ENCODE measurements at regions not wholly inside any gene's neighbourhood (a gene's known extent, or its start where the extent isn't known, plus 50 kb on each side); places are given as distances from the start of the nearest gene placed in this dataset.
"Not testable (repeated sequence)": the region's sequence is repeated elsewhere in the genome, so short reads cannot be mapped to it uniquely, and the experiment has no call there.

DNA sequence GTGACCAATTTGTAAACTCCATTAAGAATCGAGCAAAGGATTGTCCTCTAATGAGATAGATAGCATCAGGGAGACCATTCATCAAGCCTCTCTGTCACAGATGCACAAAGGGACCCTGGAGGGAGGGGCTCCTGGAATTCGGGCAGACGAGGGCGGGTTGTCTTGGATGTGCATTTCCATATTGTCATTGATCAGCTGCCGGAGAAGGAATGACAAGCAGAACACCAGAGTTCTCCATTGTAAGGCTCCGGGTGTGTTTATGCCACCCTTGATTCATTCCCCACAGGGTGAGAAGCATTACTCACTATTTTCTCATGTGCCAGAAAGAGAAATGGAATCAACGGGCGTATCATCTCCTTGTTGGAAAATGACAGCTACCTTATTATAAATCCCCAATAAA is 167.5 kb downstream of the EBLN2 start:
- peak; percentile 62 for DNase-seq

DNA sequence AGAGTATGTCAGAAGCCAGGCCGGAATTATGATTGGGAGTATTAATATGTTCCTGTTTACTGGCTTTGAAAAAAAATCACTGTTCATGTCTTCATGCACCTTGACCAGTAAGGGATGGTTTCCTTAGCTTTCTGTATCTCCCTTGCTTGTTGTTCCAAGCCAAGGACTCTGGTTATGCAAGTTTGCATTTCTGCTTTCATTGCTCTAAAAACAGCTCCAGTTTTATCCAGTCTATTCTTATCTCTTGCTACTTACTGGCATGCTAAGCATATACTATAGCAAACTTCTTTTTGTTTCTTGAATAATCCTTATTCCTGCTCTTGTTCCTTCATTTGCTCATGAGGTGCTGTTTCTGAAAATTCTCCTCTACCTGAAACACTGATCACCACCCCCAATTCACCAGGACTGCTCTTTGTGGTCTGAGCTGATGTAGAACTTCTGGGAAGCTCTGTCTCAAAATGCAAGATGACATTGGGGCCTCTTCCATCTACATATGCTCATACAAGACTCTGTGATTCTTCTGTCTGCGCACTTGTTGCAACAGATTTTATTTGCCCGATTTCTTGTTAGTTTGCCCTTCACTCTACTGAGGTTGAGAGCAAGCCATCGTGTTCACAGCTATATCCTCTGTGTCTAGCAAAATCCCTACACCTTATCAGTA is 173.0 kb downstream of the EBLN2 start:
- DNase-seq = no peak

DNA sequence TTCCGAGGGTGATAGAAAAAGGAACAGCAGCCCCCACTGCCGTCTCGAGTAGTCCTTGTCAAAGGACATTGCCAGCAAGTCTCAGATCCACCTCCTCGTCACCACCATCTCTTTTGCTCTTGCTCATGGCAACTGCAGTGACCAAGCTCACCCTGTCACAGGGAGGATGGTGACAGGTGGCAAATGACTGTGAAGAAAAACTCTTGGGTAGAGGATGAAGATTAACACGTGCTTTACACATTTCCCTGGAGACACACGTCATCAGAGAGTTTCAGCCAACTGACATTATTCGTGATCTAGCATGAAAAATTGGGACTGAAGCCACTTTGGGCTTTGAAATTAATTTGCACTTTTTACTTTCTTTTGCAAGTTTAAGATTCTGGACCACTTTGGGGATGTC is 174.3 kb downstream of the EBLN2 start:
- DNase-seq = peak; percentile 39

DNA sequence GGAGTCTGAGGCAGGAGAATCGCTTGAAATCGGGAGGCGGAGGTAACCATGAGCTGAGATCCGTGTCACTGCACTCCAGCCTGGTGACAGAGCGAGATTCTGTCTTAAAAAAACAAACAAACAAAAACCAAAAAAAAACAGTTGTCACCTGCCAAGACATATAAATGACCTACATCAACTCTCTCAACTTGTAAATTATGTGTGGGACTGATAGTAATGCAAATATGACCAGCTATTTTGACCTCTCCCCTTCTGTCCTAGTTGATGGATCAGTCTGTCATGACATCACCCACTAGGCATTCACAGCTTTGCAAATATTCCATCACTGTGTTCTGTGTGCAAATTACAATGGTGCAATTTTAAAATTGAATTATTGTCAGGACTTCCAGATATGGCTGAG is 175.4 kb downstream of the EBLN2 start:
- DNase-seq = no peak

DNA sequence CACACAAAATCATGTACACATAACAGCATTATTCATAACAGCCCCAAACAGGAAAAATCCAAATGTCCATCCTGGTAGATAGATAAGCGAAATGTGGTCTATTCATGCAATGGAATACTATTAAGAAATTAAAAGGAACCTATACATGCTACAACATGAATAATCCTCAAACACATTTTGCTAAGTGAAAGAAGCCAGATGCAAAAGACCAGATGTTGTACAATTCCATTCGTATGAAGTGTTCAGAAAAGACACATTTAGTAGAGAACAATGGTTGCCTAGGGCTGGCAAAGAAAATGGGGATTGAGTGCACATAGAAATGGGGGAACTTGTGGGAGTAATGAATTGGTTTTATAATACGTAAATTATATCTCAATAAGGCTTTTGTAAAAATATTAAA is 182.3 kb downstream of the EBLN2 start:
- DNase-seq = no peak

DNA sequence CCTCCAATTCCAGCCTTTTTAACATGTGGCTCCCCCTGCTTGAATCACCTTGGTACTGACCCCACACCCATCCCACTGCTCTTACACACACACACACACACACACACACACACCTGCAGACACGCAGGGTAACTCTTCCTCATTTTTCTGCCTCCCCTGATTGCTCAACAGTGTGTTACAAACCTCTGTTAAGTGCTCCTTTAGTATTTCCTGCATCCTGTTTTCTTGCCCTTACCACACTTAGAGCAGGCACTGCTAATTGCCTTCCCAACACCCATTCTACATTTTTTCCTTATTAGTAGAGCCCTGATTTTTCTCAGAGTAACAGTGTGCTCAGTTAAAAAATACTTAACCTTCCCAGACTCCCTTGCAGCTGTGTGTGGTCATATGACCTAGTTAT is 184.0 kb downstream of the EBLN2 start:
- DNase-seq = no peak

DNA sequence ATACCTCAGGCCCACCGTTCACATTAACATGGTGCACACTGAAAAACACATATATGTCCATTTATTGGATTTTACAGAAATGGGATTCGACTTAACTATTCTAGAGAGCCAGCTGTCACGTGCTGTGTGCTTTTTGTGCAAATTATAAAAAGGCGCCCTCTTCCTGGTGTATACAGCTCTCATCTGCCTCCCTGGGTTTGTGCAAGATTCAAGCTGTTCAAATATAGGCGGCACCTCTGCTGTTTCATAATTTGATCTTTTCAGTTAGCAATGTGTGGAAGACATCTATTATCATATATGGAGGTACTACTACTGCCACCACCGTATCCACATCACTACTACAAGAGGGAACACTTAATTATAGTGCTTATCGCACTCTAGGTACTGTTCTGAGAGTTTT is 187.6 kb downstream of the EBLN2 start:
- DNase-seq = no peak

DNA sequence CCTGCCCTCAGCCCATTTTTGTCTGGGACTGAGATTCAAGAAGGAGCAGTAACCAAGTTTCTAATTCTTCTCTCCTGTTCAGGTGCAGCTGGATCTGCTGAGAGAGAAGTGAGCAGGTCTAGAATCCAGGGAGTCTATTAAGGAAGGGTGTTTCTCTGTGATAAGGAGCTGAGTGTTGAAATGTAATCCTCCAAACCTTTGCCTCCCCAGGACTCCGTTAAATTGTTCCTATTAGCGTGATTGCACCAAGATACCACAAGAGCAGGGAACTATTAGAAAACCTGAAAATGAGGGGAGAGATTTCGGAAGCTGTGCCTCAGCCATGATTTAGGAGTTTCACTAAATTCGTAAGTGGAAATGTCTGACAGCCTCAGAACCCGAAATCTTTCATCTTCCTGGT is 192.6 kb downstream of the EBLN2 start:
- DNase-seq = no peak

DNA sequence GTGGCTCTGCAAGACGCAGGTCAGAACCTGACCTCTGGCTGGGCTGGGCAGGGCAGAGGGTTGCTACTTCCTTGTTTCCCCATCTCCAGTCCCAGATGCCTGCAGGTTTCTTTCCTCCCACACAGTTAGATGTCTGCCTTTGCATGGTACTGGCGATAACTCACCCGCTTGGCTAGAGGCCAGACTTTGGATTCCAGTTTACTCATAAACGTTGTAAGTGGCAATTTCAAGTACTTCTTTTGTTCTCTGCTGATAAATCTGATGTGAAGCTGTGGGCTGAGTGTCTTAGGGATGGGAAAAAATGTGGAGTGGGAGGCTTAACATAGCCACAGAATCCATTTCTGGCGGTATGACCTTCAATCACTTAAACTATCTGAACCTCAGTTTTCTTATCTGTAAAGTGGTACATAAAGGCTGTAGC is 194.2 kb downstream of the EBLN2 start:
- no peak for DNase-seq

DNA sequence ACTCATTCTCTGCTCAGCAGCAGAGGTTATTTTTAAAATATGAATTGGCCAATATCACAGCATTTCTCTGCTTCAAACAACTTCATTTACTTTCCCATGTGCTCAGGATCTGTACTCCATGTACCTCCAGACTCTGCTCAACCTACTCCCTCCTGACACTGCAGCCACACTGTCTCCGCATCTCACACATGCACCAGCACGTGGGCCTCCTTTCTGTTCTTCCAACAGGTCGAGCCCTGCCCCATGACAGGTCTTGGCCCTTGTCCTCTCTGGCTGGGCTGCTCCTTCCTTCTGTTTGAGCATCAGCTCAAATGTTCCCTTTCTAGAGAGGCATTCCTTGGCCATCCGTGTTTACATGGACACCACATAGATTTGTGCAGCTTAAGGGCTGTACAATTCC is 195.7 kb downstream of the EBLN2 start:
- no peak for DNase-seq

DNA sequence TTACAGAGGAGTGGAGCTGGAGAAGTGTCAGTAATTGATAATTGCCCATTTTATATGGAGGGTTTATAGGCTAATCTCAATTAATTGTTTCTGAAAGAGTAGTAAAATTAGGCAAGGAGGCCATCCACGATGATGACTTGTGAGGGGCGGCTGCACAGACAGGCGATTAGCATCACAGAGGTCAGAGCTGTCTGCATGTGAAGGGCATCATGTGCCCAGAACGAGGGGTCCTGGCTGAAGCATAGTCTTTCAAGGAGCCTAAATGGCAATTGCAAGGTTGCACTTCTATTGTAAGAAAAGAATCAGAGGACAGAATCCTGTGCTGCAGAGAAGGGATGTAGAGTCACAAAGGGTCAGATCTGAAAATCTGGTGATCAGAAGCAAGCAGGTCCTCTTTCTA is 196.6 kb downstream of the EBLN2 start:
- DNase-seq = peak; percentile 45

DNA sequence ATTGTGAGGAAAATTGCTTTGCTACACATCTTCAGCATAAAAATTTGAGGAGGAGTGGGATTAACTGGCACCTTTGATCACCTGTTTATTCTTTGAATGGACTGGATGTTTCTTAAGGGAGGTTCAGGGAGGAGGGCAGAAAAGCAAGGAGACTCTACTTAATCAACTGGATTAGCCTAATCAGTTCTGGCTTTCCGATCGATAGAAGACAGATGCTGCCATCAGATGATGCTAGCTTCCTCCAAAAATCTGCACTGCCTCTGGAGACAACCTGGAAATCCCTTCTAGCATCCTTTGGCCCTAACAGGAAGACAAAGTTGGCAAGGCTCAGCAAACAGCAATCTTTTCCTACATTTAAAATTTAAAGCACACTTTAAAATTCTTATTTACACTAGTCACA is 197.8 kb downstream of the EBLN2 start:
- peak; percentile 93 for DNase-seq

DNA sequence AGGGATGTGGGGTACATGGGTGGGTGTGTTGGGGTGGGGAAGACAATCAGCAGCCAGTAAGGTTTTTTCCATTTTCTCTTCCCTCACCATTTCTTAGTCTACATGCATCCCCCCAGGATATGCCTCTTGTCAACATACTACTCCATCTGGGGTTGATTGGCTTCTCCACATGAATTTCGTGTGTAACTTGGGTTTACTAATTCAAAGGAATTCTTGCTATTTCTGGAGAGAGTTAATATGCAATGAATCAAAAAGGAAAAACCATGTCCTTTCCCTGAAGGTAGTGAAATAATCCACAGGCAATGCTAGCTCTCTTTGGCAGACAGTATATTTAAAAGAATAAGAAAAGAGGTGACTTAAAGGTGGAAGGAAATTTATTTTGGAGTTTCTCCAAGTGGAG is 198.4 kb downstream of the EBLN2 start:
- DNase-seq = no peak

DNA sequence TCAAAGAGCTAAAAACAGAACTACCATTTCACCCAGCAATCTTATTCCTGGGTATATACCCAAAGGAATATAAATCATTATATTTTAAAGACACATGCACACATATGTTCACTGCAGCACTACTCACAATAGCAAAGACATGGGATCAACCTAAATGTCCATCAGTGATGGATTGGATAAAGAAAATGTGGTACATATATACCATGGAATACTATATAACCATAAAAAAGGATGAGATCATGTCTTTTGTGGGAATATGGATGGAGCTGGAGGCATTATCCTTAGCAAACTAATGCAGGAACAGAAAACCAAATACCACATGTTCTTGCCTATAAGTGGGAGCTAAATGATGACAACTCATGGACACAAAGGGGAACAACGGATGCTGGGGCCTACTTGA is 205.1 kb downstream of the EBLN2 start:
- DNase-seq = not testable (repeated sequence)

DNA sequence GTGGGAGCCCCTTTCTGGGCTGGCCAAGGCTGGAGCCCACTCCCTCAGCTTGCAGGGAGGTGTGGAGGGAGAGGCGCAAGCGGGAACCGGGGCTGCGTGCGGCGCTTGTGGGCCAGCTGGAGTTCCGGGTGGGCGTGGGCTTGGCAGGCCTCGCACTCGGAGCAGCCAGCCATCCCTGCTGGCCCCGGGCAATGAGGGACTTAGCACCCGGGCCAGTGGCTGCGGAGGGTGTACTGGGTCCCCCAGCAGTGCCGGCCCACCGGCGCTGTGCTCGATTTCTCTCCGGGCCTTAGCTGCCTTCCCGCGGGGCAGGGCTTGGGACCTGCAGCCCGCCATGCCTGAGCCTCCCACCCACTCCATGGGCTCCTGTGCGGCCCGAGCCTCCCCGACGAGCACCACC is 207.7 kb downstream of the EBLN2 start:
- DNase-seq = not testable (repeated sequence)

DNA sequence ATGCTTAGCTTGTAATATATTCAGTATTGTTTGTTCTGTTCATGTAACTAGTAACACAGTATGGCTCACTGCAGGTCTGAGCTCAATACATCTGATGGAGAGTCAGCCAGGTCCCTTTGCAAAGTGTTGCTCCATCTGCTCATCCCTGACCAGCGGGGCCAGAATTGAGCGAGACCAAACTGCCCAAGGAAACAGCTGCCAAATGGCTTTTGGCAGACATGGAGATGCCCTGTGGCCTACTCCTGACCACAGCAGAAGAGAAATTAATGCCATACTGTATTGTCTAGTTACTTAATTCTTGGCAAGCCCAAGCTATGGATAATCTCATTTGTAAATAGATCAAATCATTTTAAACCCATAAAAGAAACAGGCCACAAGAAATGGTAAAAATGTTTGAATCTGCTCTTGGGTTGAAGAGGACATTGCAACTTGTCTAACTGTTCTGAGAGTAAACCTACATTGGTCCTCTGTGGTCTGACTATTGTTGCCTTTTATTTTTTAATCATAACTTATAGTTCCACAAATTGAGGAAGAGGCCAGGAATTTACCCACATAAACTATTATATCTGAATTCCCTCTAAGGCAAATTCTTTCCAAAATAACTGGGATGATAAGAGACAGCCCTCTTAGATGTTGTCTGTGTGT is 209.5 kb downstream of the EBLN2 start:
- DNase-seq = peak; percentile 12

DNA sequence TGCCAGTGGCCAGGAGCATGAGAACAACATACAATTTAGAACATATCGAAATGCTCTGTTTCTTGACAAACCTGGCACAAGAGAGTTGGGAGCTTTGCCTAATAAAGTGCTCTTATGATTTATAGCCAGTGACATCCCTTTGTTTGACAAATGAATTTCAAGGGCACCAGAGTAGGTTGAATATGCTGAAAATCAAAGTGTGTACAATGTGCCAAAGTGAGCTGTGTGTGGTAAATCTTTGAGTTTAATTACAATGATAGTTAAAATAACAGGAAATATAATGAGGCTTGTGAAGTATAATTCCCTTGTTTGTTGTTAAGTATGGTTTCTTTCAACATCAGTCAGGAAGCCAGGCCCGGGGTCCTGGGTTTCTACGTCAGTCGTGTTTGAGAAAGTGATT is 211.9 kb downstream of the EBLN2 start:
- no peak for DNase-seq

DNA sequence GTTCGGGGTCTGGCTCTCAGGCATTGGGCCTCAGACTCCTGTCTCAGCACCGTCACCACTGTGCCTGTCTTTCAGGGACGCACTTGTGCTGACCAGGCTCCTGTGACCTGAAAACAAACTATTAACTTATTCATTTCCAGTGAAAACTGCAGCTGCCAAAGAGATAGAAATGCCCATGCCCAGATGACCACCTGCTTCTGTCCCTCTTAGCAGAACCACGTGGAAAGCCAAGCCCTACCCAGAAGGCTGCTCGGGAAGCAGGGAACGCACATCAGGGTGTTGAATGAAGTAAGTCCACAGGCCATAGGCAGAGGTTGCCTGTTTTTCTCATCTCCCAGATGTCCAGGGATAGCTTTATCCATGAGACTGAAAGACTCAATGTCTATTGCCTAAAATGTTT is 219.3 kb downstream of the EBLN2 start:
- no peak for DNase-seq

DNA sequence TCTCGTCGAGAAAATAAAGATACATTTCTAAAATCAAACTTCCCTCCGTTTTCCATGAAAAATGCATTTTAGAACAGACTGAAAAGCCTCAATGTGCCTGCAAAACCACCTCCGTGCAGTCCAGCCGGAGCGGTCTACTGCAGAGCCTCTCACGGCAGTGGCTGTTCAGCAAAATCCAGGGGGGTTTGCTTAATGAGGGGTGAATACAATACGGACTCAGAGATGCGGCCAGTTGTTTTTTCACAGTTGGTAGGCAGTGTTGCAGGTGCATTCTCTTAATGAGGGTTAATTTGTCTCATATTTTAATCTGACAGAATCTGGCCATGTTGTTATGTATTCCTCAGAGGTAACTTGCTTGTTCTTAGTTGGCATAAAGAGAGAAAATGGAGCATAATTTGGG is 223.0 kb downstream of the EBLN2 start:
- DNase-seq = no peak

DNA sequence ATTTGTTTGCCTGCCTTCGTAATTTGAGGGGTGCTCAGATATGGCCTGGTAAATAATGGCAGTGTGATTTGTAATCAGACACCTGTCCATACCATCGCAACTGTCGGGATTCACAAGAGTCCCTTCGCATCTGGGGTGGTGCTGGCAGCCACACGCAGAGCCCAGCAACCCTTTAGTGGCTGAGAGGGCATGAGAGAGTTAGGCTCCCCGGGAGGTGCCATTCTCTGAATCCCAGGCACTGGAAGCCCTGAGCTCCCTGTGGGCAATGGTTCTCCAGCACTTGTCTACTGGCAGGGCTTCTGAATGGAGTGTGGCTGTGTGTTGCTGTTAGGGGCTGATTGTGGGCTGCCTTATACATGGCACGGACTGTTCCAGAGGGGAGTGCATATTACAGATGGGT is 230.1 kb downstream of the EBLN2 start:
- DNase-seq = no peak

DNA sequence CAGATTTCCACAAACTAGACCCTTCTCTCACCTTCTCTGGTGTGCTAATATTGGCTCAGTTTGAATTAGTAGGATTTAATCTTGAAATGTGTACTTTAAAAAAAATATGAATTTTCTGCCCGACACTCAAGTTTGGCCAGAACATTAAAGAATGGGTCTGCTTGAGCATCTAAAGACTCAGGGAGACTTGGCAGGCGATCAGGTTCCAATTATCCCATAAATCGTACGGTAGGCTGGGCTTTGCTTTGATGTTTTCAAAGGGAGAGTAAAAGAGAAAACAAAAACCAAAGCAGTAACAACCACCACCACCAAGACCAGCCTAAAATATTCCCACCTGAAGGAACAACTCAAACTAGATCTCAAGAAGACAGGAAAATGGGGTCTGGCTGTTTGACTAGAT is 230.8 kb downstream of the EBLN2 start:
- peak; percentile 32 for DNase-seq

DNA sequence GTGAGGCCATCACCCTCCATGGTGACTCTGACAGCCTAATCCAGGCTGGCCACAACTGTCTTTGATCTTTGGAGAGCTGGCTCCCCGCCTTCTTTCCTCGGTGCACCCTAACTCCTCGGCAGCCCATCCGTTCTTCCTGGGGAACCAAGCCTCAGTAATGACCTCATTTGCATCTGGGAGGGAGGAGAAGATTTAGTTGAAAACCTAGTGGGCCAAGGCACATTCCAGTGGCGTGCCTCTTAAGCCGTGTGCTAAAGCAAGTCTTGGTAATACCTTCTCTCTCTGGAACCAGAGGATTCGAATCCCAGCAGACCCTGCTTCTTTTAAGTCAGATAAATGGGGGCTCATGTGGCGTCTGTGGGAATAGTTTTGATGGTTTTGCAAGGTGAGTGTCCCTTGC is 233.1 kb downstream of the EBLN2 start:
- no peak for DNase-seq

DNA sequence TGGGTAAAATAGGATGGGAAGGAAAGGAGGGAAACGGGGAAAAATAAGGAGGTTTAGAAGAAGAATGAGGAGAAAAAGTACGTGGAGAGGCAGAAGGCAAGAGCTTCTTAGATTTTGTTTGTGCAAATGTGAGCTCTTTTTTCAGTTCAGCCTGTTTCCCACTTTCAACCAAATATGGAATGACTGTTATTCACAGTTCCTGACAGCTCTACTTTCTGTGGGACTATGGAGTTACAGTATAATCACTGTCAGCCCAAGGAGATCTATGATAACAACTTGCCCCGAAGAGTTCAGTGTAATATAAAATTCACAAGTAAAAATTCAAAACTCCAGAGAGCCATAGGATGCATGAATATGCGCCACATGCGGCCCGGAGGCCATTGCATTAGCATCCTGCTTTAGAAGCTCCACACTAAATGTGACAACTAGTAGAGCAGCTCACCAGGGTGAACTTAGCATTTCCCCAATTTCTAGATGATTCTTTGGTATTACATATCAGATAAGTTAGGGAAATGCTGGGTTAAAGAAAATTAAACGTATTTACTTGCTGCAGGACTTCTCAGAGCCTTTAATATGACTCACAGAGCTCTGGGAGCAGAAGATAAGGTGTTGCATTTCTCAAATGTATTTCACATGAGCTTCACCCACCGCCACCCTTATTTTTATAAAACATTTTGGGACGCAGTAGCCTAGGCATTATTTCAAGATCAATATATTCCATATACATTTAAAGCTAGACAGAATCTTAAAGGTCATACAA is 234.6 kb downstream of the EBLN2 start:
- DNase-seq = no peak

DNA sequence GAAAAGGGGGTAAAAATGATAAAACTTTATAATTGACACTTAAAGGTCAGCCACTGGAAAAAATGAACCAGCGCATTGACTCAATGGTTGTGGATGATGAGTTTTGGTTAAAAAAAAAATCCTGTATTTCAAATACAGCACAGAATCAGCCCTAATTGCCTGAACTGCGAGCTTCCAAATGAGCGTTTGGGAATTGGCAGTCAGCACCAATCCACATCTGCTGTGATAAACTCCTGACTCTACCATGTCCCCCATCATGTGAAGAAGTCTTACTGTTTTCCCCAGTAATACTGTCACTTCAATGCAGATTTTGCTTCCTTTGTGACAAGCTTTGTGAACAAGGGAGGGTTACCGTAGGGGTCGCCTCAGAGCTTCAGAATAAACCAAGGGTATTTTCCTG is 235.4 kb downstream of the EBLN2 start:
- DNase-seq = no peak
